Osteocyte (in vitro differentiated cells): ENCODE measurements at regions not wholly inside any gene's neighbourhood (a gene's known extent, or its start where the extent isn't known, plus 50 kb on each side); places are given as distances from the start of the nearest gene placed in this dataset.

Source experiments
- DNase-seq: peaks from one replicate; pipeline ENCODE4 v3.0.0; 2021; ENCODE audit warnings: mixed read lengths; ENCODE audit not compliant: unreplicated experiment; ENCODE audit errors: extremely low spot score
- H3K27ac Mint-ChIP-seq: one replicate; pipeline ENCODE4 v1.8.0; 2021; ENCODE audit warnings: mild to moderate bottlenecking, mixed read lengths; ENCODE audit not compliant: unreplicated experiment
- H3K27me3 Mint-ChIP-seq: one replicate; pipeline ENCODE4 v1.8.0; 2021; ENCODE audit warnings: mixed read lengths; ENCODE audit not compliant: unreplicated experiment
- H3K36me3 Mint-ChIP-seq: one replicate; pipeline ENCODE4 v1.8.0; 2021; ENCODE audit warnings: mixed read lengths; ENCODE audit not compliant: unreplicated experiment
- H3K4me1 Mint-ChIP-seq: one replicate; pipeline ENCODE4 v1.8.0; 2021; ENCODE audit warnings: mixed read lengths; ENCODE audit not compliant: unreplicated experiment
- H3K4me3 Mint-ChIP-seq: one replicate; pipeline ENCODE4 v1.8.0; 2021; ENCODE audit warnings: mild to moderate bottlenecking, moderate library complexity, mixed read lengths; ENCODE audit not compliant: unreplicated experiment
- H3K9me3 Mint-ChIP-seq: one replicate; pipeline ENCODE4 v1.8.0; 2021; ENCODE audit warnings: mixed read lengths; ENCODE audit not compliant: unreplicated experiment
- CTCF ChIP-seq: fragments of 200-600 bp; sonication (generic); IDR thresholded peaks from 2 replicates; pipeline ENCODE4 v1.5.0; 2021; ENCODE audit warnings: antibody characterized with exemption, mild to moderate bottlenecking, moderate library complexity

- peaks cover 6% of the 10 kb centered on the region for H3K27me3 Mint-ChIP-seq
- no peak overlapping the region for H3K27ac Mint-ChIP-seq
- TF ChIP-seq CTCF = no peak
- H3K9me3 Mint-ChIP-seq = no peaks in the 10 kb centered on the region
- no peak overlapping the region for H3K4me3 Mint-ChIP-seq
- H3K4me1 Mint-ChIP-seq = peaks cover 6% of the 10 kb centered on the region
- no peak for DNase-seq
- H3K36me3 Mint-ChIP-seq = no peaks in the 10 kb centered on the region
These were observed 121.5 kb upstream of the LIPC start for GRCh38 chr15:58309963-58310928.

GRCh38 chr15:58311556-58311955, 120.2 kb upstream of the LIPC start:
- no peak for DNase-seq
- TF ChIP-seq CTCF = no peak
- peaks cover 6% of the 10 kb centered on the region for H3K27me3 Mint-ChIP-seq
- H3K36me3 Mint-ChIP-seq = no peaks in the 10 kb centered on the region
- H3K4me1 Mint-ChIP-seq = peaks cover 6% of the 10 kb centered on the region
- no peak overlapping the region for H3K27ac Mint-ChIP-seq
- H3K9me3 Mint-ChIP-seq = no peaks in the 10 kb centered on the region
- H3K4me3 Mint-ChIP-seq = no peak overlapping the region

GRCh38 chr15:58312031-58312430, 119.8 kb upstream of the LIPC start:
- peaks cover 3% of the 10 kb centered on the region for H3K4me1 Mint-ChIP-seq
- TF ChIP-seq CTCF = no peak
- DNase-seq = no peak
- no peaks in the 10 kb centered on the region for H3K36me3 Mint-ChIP-seq
- H3K9me3 Mint-ChIP-seq = no peaks in the 10 kb centered on the region
- no peak overlapping the region for H3K4me3 Mint-ChIP-seq
- no peak overlapping the region for H3K27ac Mint-ChIP-seq
- H3K27me3 Mint-ChIP-seq = peaks cover 6% of the 10 kb centered on the region

DNA sequence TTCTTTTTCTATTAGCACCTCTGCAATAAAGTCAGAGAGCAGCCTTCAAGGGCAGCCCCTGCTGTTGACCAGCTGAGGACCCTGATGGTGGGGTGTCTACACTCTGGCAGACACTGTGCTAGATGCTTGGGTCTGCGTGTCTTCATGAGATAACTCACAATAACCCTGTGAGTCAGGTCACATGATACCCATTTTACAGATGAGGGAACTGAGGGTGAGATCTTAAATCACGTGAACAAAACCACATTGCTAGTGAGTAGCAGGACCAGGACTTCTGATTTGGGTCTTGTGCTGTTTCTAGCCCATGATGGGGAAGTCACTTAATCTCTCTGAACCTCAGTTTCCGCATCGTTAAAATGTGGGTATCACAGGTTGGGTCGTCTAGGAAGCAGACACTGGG, 118.5 kb upstream of the LIPC start:
- TF ChIP-seq CTCF = no peak
- peaks cover 3% of the 10 kb centered on the region for H3K4me1 Mint-ChIP-seq
- no peak overlapping the region for H3K4me3 Mint-ChIP-seq
- H3K27ac Mint-ChIP-seq = no peak overlapping the region
- peaks cover 6% of the 10 kb centered on the region for H3K27me3 Mint-ChIP-seq
- no peaks in the 10 kb centered on the region for H3K9me3 Mint-ChIP-seq
- no peaks in the 10 kb centered on the region for H3K36me3 Mint-ChIP-seq
- no peak for DNase-seq

- DNase-seq = no peak
- Mint-ChIP-seq H3K9me3 (no peaks in the 10 kb centered on the region), H3K27me3 (peaks cover 6% of the 10 kb centered on the region), H3K36me3 (no peaks in the 10 kb centered on the region), H3K27ac (no peak overlapping the region), H3K4me1 (peaks cover 3% of the 10 kb centered on the region), H3K4me3 (no peak overlapping the region)
- TF ChIP-seq CTCF = no peak
These were observed 117.8 kb upstream of the LIPC start for GRCh38 chr15:58313810-58314592.
